ENCODE measurements at regions not wholly inside any gene's neighbourhood (a gene's known extent, or its start where the extent isn't known, plus 50 kb on each side); places are given as distances from the start of the nearest gene placed in this dataset.
"Not testable (repeated sequence)": the region's sequence is repeated elsewhere in the genome, so short reads cannot be mapped to it uniquely, and the experiment has no call there.

GRCh38 chr10:125252937-125253336 lies 92.6 kb upstream of the CTBP2 start:
- ChIA-PET CTCF (no interaction called here), POLR2A (no interaction called here)
- Histone ChIP-seq H3K4me1 (ENCODE audit: control insufficient read depth in 1 of 2, insufficient read depth in 2 of 2, low read depth in 1 of 2, low read length in 1 of 2) (peaks cover 0 to 12% of the 10 kb centered on the region in 2 experiments; a peak in 2 of 4 replicates), H3K4me2 (no peak overlapping the region), H3K9ac (no peak overlapping the region), H3K9me3 (no peaks in the 10 kb centered on the region), H4K20me1 (ENCODE audit: insufficient read depth) (no peaks in the 10 kb centered on the region), H3K9me2 (no peaks in the 10 kb centered on the region), H3K4me3 (ENCODE audit: low read depth in 2 of 2, low read length in 1 of 2) (no peak overlapping the region), H3K27me3 (ENCODE audit: insufficient read depth) (no peaks in the 10 kb centered on the region), H2AFZ (ENCODE audit: low read depth) (no peak overlapping the region), H3K36me3 (replicated peaks in 1 of 2; ENCODE audit: control insufficient read depth in 1 of 2, insufficient read depth in 2 of 2, low read length in 1 of 2) (no peaks in the 10 kb centered on the region), H3K27ac (ENCODE audit: low read depth in 2 of 2, low read length in 1 of 2) (no peak overlapping the region), H3K79me2 (ENCODE audit: insufficient read depth) (no peaks in the 10 kb centered on the region), H3F3A (replicated peaks; ENCODE audit: insufficient read depth) (no peaks in the 10 kb centered on the region)
- TF ChIP-seq MAX (IDR thresholded peaks at IDR 0.05; ENCODE audit: low read depth) (no peak), RAD21 (IDR thresholded peaks at IDR 0.05; ENCODE audit: low read length) (no peak), YY1 (IDR thresholded peaks at IDR 0.05; ENCODE audit: low read depth) (no peak), SIN3A (IDR thresholded peaks at IDR 0.05; ENCODE audit: borderline replicate concordance, low read depth, low read length) (no peak), RXRA (IDR thresholded peaks at IDR 0.05; ENCODE audit: borderline replicate concordance, low read depth) (no peak), ZBTB33 (IDR thresholded peaks at IDR 0.05; ENCODE audit: borderline replicate concordance, low read depth) (no peak)
- DNase-seq, result no peak
- WGBS (ENCODE audit: low lambda C conversion rate), result 11% methylated on average over 2 of the region's 2 CpGs

GRCh38 chr10:125250834-125251233 lies 90.5 kb upstream of the CTBP2 start:
- H3K4me3 ChIP-seq (ENCODE audit: low read depth in 2 of 2, low read length in 1 of 2); CTCF ChIA-PET; H4K20me1 ChIP-seq (ENCODE audit: insufficient read depth); H3K79me2 ChIP-seq (ENCODE audit: insufficient read depth); H3K4me2 ChIP-seq; H3K27ac ChIP-seq (ENCODE audit: low read depth in 2 of 2, low read length in 1 of 2); H3F3A ChIP-seq (replicated peaks; ENCODE audit: insufficient read depth); H3K27me3 ChIP-seq (ENCODE audit: insufficient read depth); H3K9me2 ChIP-seq; DNase-seq; POLR2A ChIA-PET; H3K9ac ChIP-seq; H3K4me1 ChIP-seq (ENCODE audit: control insufficient read depth in 1 of 2, insufficient read depth in 2 of 2, low read depth in 1 of 2, low read length in 1 of 2); H3K36me3 ChIP-seq (replicated peaks in 1 of 2; ENCODE audit: control insufficient read depth in 1 of 2, insufficient read depth in 2 of 2, low read length in 1 of 2); H2AFZ ChIP-seq (ENCODE audit: low read depth); H3K9me3 ChIP-seq: not testable (repeated sequence)
- WGBS (ENCODE audit: low lambda C conversion rate), result 73% methylated on average over 4 of the region's 4 CpGs

- Histone ChIP-seq H3K9me3 (no peaks in the 10 kb centered on the region), H3K36me3 (replicated peaks in 1 of 2; ENCODE audit: control insufficient read depth in 1 of 2, insufficient read depth in 2 of 2, low read length in 1 of 2) (no peaks in the 10 kb centered on the region), H3K9ac (no peak overlapping the region), H3K9me2 (no peaks in the 10 kb centered on the region), H3F3A (replicated peaks; ENCODE audit: insufficient read depth) (no peaks in the 10 kb centered on the region), H3K27ac (ENCODE audit: low read depth in 2 of 2, low read length in 1 of 2) (no peak overlapping the region), H3K4me1 (ENCODE audit: control insufficient read depth in 1 of 2, insufficient read depth in 2 of 2, low read depth in 1 of 2, low read length in 1 of 2) (peaks cover 0 to 6% of the 10 kb centered on the region in 2 experiments; a peak in 2 of 4 replicates), H2AFZ (ENCODE audit: low read depth) (no peak overlapping the region), H3K27me3 (ENCODE audit: insufficient read depth) (no peaks in the 10 kb centered on the region), H3K79me2 (ENCODE audit: insufficient read depth) (no peaks in the 10 kb centered on the region), H4K20me1 (ENCODE audit: insufficient read depth) (no peaks in the 10 kb centered on the region), H3K4me2 (no peak overlapping the region), H3K4me3 (ENCODE audit: low read depth in 2 of 2, low read length in 1 of 2) (no peak overlapping the region)
- POLR2A ChIA-PET, result no interaction called here
- no peak for DNase-seq
- CTCF ChIA-PET, result no interaction called here
- TF ChIP-seq MAX (IDR thresholded peaks at IDR 0.05; ENCODE audit: low read depth) (no peak), GABPA (IDR thresholded peaks at IDR 0.05; ENCODE audit: low read depth) (no peak), RCOR1 (IDR thresholded peaks at IDR 0.05; ENCODE audit: low read length) (no peak), YY1 (IDR thresholded peaks at IDR 0.05; ENCODE audit: low read depth) (no peak)
- WGBS (ENCODE audit: low lambda C conversion rate), result 58% methylated on average over 6 of the region's 6 CpGs
Observed at GRCh38 chr10:125249948-125250347, 89.6 kb upstream of the CTBP2 start.

All from SK-N-SH (cell line).